ENCODE measurements at regions not wholly inside any gene's neighbourhood (a gene's known extent, or its start where the extent isn't known, plus 50 kb on each side); places are given as distances from the start of the nearest gene placed in this dataset.

DNA sequence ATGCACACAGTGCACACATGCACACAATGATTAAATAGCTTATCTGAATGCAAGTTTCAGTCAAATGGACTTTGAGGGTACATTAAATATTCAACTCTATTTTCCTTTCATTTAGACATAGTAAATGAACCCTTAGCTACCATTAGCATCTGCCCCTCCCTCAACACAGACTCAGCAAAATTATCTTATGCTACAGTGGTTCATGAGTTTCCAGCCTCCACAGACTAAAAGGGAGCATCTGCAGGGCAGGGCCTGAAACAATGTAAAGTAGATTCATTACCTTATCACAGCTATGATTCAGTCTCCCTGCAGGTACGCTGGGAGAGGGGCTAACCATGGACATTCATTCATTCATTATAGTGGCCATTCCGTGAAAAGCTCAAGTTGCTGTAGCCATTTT, 329.1 kb downstream of the VGLL3 start:
- Histone ChIP-seq H3K9me3 (no peaks in the 10 kb centered on the region), H3K4me3 (no peak overlapping the region), H3K4me1 (no peaks in the 10 kb centered on the region), H3K27ac (no peak overlapping the region), H3K27me3 (no peaks in the 10 kb centered on the region), H3K36me3 (no peaks in the 10 kb centered on the region)
- intact Hi-C loops (cut with DNase I; ENCODE audit: low total_unique reads): no loop called here
- no peak for DNase-seq
- no peak for TF ChIP-seq POLR2A (IDR thresholded peaks at IDR 0.05)
- TF ChIP-seq, protein P1, sequence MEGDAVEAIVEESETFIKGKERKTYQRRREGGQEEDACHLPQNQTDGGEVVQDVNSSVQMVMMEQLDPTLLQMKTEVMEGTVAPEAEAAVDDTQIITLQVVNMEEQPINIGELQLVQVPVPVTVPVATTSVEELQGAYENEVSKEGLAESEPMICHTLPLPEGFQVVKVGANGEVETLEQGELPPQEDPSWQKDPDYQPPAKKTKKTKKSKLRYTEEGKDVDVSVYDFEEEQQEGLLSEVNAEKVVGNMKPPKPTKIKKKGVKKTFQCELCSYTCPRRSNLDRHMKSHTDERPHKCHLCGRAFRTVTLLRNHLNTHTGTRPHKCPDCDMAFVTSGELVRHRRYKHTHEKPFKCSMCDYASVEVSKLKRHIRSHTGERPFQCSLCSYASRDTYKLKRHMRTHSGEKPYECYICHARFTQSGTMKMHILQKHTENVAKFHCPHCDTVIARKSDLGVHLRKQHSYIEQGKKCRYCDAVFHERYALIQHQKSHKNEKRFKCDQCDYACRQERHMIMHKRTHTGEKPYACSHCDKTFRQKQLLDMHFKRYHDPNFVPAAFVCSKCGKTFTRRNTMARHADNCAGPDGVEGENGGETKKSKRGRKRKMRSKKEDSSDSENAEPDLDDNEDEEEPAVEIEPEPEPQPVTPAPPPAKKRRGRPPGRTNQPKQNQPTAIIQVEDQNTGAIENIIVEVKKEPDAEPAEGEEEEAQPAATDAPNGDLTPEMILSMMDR (IDR thresholded peaks at IDR 0.05): no peak

- Histone ChIP-seq H3K4me1 (no peaks in the 10 kb centered on the region), H3K9me3 (no peaks in the 10 kb centered on the region), H3K27me3 (no peaks in the 10 kb centered on the region), H3K4me3 (no peak overlapping the region), H3K27ac (no peak overlapping the region), H3K36me3 (no peaks in the 10 kb centered on the region)
- TF ChIP-seq, protein P1 (IDR thresholded peaks at IDR 0.05): no peak
- TF ChIP-seq POLR2A (IDR thresholded peaks at IDR 0.05): no peak
- intact Hi-C loops (cut with DNase I; ENCODE audit: low total_unique reads): no loop called here
- DNase-seq: no peak
Observed at GRCh38 chr3:86658876-86659275, 332.1 kb downstream of the VGLL3 start.

- Histone ChIP-seq H3K4me1 (no peaks in the 10 kb centered on the region), H3K27ac (no peak overlapping the region), H3K4me3 (no peak overlapping the region), H3K36me3 (no peaks in the 10 kb centered on the region), H3K27me3 (no peaks in the 10 kb centered on the region), H3K9me3 (no peaks in the 10 kb centered on the region)
- DNase-seq: no peak
- no peak for TF ChIP-seq POLR2A (IDR thresholded peaks at IDR 0.05)
- TF ChIP-seq, protein P1 (IDR thresholded peaks at IDR 0.05): no peak
- intact Hi-C loops (cut with DNase I; ENCODE audit: low total_unique reads): no loop called here
Observed at GRCh38 chr3:86654806-86655460, 336.0 kb downstream of the VGLL3 start.

DNA sequence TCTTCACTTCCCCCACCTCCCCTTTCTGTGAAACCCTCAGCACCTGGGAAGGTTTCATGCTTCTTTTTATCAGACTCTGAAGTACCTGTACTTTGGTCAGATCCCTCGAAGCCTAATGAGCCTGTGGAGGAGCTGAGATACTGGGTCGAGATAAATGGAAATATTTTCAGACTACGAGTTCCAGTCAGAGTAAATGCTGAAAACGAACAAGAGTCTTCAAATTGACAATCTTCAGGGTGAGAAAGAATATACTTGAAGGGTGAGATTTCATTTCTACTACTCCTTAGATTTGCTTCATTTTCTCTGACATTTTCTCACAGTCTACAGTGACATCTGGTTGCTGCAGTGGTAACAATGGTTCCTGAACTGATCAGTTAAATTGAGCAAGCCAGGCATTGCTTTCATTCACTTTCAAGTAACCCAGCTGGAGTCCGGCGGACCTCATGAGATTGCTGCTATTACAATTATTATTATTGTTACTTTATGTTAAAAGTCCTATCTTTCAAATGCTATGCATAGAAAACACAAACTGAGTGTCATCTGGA, 337.2 kb downstream of the VGLL3 start:
- Histone ChIP-seq H3K36me3 (no peaks in the 10 kb centered on the region), H3K4me3 (no peak overlapping the region), H3K4me1 (no peaks in the 10 kb centered on the region), H3K9me3 (no peaks in the 10 kb centered on the region), H3K27ac (no peak overlapping the region), H3K27me3 (no peaks in the 10 kb centered on the region)
- TF ChIP-seq, protein P1 (IDR thresholded peaks at IDR 0.05): no peak
- no peak for TF ChIP-seq POLR2A (IDR thresholded peaks at IDR 0.05)
- intact Hi-C loops (cut with DNase I; ENCODE audit: low total_unique reads): no loop called here
- no peak for DNase-seq

DNA sequence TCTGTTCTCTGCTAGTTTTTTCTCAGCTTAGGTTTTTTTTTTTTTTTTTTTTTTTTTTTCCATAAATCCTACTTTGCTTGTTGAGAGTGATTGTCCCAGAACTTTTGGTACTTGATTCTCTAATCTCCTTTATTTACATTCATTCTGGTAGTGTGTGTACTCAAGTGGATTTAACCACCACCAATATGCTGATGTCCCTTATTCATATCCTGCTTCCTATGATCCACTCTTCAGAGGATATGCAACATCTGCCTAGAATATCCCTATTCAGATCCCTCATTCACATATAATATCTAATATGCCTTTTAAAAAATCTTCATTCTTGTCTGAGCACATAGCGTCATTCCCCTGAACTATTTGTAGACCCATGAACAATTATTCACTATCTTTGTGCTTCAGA, 342.9 kb downstream of the VGLL3 start:
- H3K4me3 ChIP-seq: no peak overlapping the region
- no peaks in the 10 kb centered on the region for H3K4me1 ChIP-seq
- no peaks in the 10 kb centered on the region for H3K36me3 ChIP-seq
- no peak overlapping the region for H3K27ac ChIP-seq
- no peaks in the 10 kb centered on the region for H3K9me3 ChIP-seq
- TF ChIP-seq, protein P1 (IDR thresholded peaks at IDR 0.05): no peak
- TF ChIP-seq POLR2A (IDR thresholded peaks at IDR 0.05): no peak
- DNase-seq: no peak
- no peaks in the 10 kb centered on the region for H3K27me3 ChIP-seq
- intact Hi-C loops (cut with DNase I; ENCODE audit: low total_unique reads): no loop called here

Data from uterus (tissue), 3 donors.